Epidermal melanocyte (primary cell): ENCODE measurements at regions not wholly inside any gene's neighbourhood (a gene's known extent, or its start where the extent isn't known, plus 50 kb on each side); places are given as distances from the start of the nearest gene placed in this dataset.
"Not testable (repeated sequence)": the region's sequence is repeated elsewhere in the genome, so short reads cannot be mapped to it uniquely, and the experiment has no call there.

Source experiments
- DNase-seq: peaks from one replicate; pipeline ENCODE4 v3.0.0; 2011; ENCODE audit warnings: low spot score; ENCODE audit not compliant: insufficient read length

DNA sequence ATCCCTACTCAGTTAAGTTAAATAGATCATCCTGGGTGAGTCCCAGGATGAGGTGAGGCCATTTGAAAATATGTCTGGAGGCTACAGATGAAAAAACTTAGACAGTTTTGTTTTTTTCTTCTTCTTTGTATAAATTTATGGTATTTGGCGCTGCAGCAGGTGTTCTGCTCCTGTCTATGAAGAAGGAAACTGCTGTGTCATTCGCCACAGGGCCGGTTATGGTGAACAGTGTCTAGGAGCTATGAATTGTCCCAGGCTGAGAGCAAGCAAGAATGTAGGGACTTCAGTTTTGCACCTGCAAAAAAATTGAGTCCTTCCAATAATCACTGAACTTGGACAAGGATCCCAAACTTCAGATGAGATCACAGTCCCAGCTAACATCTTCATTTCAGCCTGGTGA lies 674.3 kb upstream of the RGS18 start:
- DNase-seq, result no peak

DNA sequence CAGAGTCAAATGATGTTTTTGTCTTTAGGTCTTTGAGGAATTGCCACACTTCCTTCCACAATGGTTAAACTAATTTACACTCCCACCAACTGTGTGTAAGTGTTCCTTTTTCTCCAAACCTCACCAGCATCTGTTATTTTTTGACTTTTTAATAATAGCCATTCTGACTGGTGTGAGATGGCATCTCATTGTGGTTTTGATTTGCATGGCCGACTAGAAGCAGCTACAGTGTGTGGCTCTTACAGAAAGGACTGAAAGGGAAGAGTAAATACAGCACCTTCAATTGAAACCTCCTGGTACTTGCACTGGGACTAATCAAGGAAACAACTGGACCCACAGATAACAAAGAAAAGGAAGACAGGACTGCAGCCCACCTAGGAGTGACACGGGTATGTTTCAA lies 668.0 kb upstream of the RGS18 start:
- no peak for DNase-seq

DNA sequence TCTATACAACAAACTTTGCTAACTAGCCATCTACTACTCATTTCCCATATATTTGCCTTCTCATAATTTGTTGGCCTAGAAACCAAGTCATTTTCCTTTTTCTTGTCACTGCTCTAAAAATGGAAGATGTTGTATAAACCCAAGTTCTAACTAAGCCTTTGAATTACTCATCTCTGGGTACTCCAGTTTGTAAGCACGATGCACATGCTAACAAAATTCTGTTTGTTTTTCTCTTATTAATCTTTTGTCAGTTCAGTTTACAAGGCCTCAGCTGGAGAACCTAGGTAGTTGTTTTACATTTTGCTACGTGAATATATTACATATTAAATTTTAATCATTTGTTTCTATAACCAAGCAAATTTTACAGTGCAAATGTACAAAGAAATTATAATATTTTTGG lies 663.2 kb upstream of the RGS18 start:
- DNase-seq, result no peak

DNA sequence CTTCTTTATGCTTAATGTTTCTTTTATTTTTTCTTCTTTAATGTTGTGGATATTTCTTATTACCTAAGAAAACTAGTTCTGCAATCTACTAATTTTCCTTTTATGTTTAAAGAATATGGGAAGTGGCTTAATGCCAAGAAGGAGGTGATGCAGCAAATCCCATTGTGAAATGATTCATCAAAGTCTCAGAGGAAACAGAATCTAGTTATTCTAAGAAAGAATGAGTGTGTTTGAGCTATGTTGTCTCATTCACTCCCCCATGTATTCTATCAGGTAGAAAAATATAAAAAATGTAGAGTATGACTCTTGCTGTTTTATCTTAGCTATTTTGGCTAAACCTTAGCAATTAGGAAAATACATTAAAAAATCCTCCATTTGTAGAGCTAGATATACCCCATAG lies 659.9 kb upstream of the RGS18 start:
- DNase-seq, result no peak

DNA sequence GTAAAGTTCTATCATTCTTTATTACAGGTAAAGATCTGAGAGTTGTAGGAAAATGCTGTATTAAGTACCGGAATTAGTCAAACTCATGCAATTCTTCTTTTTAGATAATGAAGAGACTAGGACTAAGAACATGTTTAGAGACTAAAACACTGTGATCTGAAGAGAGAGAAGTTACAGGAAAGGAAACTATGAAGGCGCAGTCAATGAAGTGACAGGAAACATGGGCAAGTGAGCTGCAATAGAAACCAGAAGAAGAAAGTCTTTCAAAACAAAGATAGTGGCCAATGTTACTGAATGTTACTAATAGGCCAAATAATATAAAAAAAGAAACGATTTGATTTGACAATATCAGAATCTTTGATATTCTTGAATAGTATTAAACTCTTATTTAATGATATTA lies 659.4 kb upstream of the RGS18 start:
- DNase-seq, result no peak

DNA sequence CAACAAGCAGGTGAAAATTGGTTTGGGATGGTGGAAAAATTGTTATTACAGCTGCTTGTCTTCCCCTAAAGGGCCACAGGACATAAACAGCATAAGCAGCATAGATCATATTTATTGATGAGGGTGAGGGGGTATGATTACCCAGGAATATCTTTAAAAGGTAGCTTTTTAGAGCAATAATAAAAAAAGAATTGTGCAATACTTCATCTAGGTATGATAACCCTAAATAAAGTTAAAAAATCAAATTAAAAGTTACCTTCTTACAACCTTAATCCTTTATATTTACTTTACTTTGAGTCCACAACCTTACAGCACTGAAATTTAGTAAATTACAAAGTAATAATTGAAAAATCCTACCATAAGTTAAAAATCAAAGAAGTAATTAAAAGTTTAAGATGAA lies 653.3 kb upstream of the RGS18 start:
- no peak for DNase-seq

DNA sequence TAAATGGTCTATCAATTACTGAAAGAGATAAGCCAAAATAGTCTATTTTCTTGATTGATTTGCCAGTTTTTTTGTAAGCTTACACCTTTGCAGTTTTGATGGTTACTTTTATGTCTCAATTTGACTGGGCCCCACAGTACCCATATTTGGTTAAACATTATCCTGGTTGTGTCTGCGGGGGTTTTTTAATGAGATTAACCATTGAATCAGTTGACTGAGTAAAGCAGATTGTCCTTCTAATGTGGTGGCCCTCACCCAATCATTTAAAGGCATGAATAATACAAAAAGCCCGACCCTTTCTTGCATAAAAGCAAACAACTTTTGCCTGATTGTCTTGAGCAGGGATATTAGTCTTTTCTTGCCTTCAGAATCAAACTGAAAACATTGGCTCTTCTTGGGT lies 650.0 kb upstream of the RGS18 start:
- DNase-seq, result no peak

DNA sequence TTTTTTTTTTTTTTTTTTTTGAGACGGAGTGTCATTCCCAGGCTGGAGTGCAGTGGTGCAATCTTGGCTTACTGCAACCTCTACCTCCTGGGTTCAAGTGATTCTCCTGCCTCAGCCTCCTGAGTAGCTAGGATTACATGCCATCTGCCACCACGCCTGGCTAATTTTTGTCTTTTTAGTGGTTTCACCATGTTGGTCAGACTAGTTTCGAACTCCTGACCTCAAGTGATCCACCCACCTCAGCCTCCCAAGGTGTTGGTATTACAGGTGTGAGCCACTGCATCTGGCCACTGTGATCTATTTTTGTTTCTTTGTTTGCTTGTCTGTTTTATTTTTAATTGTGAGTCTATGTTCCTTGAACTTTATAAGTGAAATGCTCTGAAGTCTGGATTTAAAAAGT lies 646.8 kb upstream of the RGS18 start:
- not testable (repeated sequence) for DNase-seq

DNA sequence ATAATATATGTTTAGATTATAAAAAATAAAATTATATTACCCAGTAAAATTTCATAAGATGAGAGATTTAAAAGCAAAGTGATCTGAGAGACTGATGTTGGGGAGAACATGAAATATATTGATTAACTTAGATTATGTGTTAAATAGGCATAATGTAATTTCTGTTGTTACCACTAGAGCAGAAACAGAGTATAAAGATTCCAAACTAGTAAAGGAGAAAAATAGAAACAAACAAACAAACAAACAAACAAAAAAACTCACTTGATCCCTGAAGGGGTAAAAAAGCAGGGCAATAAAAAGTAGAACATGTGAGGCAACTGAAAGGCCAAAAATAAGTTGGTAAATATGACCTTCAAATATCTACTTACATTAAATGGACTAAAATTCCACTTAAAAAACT lies 640.4 kb upstream of the RGS18 start:
- no peak for DNase-seq

DNA sequence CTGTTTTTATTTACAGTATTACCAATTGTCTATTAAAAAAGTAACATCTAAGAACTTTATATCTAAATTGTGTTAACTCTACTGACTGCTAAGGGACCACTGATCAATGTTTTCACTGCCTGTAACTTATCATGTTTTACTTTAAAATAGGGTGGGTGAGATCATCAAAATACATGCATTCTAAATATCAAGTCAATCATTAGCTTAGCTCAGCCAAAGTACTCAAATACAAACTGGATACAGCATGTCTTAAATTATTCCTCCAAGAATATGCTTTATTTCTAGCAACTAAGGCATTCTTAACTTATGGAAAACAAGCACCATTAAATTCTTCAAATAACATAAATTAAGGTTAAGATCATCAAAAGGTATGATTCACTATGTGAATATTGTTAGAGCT lies 638.7 kb upstream of the RGS18 start:
- DNase-seq, result no peak

DNA sequence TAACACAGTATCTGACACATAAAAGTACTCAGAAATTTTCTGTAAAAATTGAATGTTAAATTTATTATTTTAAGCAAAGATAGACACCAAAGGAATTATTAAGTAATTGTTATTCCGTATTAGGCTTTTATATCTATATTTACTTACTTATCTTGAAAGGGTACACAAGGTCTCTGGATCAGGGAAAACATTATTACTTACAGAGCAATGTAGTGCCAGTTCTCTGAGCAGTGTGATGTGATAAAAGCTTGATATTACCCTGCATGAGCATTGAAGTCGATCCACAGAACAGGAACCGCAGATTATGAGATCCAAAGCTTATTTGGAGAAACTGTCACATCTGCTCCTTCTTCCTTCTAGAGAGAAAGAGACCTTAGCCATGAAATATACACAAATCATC lies 637.9 kb upstream of the RGS18 start:
- DNase-seq, result no peak

DNA sequence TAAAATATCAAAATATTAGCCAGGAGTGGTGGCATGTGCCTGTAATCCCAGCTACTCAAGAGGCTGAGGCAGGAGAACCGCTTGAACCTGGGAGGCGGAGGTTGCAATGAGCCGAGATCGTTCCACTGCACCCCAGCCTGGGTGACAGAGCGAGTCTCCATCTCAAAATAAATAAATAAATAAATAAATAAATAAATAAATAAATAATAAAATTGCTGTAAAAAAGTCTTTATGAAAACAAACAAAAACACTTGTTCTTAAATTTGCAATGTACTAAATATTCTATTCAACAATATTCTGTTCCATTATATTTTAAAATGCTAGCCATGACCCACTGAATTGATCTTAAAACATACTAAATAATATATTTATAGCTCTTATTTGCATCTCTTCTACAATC lies 632.3 kb upstream of the RGS18 start:
- not testable (repeated sequence) for DNase-seq

DNA sequence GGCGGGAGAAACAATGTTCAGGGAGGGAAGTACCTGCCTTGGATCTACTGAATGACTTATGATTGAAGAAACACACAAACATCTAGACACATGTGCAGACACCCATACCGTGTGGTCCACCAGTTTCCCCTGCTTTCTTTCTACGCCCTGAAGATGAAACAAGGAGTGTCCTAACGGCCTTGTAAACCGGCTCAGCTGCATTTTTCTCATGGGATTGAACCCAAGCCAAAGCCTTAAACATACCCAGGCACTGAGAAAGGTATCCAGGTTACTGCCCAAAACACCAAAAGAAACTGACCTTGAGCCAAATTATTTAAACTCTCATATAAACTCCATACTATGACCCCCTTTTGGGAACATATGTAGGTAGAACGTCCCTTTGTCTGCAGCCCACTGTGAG lies 630.0 kb upstream of the RGS18 start:
- no peak for DNase-seq

DNA sequence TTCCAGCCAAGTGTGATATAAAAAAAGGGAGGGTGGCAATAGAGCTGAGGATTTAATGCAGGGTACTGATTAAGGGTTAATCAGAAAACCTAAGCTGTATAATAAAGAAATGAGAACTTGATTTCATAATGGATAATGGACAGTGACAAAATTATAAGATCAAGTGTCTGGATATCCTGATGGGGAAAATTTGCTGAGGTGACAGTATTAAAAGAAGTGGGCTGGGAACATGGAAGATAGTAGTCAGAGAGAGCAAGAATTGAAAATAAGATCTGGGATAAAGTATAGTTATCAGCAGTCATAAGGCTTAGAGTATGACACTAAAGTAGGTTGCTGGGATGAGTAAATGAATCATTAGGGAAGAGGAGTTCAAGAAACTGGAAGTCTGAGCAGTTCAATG lies 627.3 kb upstream of the RGS18 start:
- no peak for DNase-seq

DNA sequence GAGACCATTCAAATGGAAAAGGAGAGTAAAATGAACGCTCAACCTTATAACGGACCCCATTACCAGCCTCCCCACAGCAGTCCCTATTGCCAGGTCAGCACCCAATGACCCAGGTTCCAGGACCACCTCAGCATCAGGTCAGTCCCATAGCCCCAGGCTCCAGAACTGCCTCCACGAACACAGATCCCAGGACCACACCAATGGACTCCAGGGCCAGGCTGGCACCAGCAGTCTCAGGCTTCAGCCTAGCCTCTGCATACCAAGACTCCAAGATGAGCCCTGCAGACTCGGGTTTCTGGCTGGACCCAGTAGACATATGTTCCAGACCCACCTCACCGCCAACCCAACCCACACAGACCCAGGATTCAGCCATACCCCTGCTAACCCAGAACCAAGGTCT lies 625.0 kb upstream of the RGS18 start:
- no peak for DNase-seq

DNA sequence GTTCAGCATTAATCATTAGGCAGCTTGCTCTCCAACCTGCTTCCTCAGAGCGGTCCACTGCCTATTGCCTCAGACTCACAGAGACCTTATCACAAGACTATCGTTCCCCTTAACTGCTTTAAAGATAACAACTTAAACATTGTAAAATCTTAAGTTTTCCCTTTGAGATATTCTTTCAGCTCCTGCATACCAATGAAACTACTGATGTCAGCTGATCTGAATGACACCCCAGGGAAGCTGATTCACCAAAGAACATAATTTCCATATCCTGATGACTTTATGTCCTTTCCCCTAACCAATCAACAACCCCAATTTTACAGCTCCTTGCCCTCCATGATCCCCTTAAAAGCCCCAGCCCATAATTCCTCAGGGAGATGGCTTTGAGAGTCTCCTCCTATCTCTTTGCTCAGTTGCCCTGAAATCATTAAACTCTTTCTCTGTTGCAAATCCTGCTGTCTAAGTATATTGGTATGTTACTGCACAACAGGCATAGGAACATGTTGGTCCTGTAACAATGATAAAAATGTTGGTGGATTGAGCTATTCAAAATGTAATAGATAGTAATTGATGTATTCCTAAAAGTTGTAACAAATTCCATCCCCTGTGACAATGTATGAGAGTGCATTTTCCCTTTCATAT lies 621.4 kb upstream of the RGS18 start:
- no peak for DNase-seq

DNA sequence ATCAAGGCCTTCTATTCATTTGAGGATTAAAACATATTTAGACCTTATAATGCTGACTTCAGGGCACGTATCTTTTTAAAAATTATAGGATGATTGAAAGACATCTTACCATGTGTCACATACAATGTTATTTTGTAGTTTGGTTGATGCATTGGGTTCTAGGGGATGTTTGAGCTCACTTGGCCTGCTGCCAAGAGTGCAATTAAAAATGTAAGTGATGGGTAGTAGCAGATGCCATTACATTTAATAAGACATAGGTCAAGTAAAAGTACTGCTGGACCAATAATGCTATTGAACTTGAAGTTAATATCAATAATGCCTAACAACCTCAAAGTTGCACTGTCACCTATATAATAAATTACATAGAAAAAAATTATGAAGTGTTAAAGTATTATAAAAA lies 616.5 kb upstream of the RGS18 start:
- DNase-seq, result no peak

DNA sequence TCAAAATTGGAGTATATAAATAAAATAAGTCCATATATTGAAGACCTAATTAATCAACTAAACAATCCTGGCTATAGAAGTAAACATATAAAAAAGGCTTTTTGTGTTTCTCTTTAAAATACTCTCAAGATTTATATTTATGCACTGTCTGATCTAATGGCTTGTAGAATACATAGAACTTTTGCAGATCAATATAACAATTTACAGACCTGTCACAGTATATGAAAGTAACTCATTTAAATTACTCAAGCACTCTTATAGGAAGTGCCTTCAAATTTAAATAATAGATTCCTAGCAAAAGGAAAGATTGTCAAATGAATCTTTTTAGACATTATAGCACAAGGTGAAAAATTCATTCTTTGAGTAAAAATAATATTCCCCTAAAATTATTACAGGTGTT lies 615.8 kb upstream of the RGS18 start:
- no peak for DNase-seq

DNA sequence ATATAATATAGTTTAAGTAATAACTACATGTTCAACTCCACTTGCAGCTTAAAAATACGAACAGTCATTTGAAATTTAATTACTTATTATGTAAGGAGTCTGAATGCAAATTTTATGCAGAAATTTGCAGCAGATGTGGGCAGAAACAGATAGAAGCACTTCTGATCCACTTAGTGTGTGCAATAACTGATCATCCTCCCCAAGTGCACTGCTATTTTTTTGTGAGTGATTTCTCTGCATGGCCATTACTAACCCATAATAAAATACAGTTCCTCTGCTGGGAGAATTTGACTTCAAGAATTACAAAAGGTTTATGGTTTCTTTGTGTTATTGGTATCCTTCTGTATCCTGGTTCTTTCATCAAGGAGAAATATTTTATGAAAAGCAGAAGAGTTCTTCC lies 611.5 kb upstream of the RGS18 start:
- DNase-seq, result no peak

DNA sequence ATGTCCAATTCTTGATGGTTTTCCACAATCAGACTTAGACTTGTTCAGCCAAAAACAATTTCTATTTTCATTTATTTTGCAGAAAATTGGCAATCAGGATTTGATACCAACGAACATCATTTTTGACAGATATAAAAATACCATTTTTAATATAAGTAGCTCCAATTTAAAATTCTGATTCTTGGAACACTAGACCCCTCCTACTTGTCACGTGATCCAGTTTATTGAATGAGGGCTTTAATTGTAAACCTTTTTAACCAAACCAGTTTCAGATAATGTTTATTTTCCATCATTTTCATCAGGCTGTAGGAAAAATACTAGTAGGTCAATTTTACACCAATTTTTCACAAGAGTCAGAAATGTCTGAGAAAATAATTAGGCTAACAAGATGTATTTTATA lies 607.2 kb upstream of the RGS18 start:
- no peak for DNase-seq

DNA sequence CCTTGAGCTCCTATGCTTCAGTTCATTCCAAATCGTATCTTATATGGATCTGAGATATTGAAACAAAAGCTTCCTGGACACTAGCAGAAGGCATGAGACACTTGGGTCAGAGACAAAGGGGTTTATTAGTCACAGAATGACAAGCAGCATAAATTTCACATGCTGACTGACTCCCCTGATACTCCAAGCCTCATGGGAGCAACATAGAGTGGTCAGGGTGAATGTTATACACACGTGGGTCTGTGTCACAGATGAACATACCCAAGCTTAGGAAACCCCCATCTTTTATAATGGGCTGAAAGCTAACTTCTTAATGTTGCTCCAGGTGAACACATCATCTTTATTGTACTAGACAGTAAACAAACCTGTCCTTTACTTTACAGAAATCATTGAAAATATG lies 599.9 kb upstream of the RGS18 start:
- DNase-seq, result no peak

DNA sequence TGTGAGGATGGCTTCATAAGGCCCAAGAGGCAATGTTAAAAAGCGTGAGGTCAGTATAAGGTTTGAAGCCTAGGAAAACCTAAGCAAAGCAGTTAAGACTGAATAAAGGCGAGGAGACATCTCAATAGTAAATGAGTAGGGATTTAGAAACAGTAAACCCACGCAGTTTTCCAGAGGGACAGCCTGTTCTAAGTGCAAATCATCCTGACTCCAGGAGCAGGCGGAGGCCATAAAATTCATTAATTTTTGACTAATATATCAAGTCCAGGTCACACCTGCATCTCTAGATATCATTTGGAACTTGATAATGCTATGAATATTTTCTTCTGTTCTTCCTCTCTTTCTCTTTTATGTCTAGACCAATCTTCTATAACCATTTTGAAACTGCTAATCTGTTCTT lies 597.0 kb upstream of the RGS18 start:
- no peak for DNase-seq

DNA sequence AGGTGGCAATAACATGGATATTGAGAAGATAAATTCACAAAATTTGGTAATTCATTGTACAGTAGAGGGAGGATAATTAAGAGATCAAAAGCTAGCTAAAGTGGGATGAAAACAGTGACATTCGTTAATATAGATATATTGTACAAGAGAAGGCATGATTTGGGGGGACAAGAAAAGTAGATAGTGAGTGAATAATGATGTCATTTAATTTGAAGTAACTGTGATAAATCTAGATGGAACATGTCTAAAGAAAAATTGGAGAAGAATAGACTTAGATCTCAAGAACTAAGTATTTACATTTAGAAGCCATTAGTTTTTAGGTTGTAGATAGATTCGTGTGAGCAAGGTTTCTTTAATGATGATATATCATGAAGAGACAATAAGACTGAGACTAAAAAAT lies 594.0 kb upstream of the RGS18 start:
- no peak for DNase-seq

DNA sequence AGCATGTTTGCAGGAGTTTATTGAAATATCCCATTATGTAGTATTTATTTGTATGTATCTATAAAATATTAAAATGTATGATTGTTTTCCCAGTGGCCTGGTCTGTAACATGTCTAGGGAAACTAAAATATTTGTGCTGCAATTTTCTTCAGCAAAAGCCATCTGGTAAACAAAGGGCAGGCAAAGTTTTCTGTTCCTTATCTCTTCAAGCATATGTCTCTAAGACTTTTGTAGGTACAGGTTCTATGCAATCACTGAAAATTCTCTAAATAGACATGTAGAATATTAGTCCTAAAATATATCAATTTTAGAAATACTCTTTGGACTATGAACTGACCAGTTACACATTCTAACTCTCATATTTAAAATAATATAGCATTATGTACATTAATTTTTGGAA lies 585.8 kb upstream of the RGS18 start:
- no peak for DNase-seq
